Skeletal muscle tissue (tissue), 3 donors: ENCODE measurements at regions not wholly inside any gene's neighbourhood (a gene's known extent, or its start where the extent isn't known, plus 50 kb on each side); places are given as distances from the start of the nearest gene placed in this dataset.

ENCODE experiments used
- H3K27ac ChIP-seq: one replicate; pipeline ENCODE4 v1.7.0; 2013; ENCODE audit warnings: mild to moderate bottlenecking, low read depth, low read length, inconsistent platforms
- H3K27me3 ChIP-seq, 3 donors: one replicate each; pipeline ENCODE4 v1.7.0; 2013; ENCODE audit warnings: low read length in 3 of 3; ENCODE audit not compliant: control insufficient read depth in 3 of 3, insufficient read depth in 3 of 3
- H3K36me3 ChIP-seq, 3 donors: one replicate each; pipeline ENCODE4 v1.7.0; 2013; ENCODE audit warnings: low read length in 3 of 3; ENCODE audit not compliant: control insufficient read depth in 3 of 3, insufficient read depth in 3 of 3
- H3K4me1 ChIP-seq, 3 donors: one replicate each; pipeline ENCODE4 v1.7.0; 2013; ENCODE audit warnings: low read length in 3 of 3, mild to moderate bottlenecking in 3 of 3; ENCODE audit not compliant: control insufficient read depth in 3 of 3, insufficient read depth in 3 of 3
- H3K4me3 ChIP-seq, 3 donors: one replicate each; pipeline ENCODE4 v1.7.0; 2013; ENCODE audit warnings: low read length in 3 of 3
- H3K9ac ChIP-seq, 3 donors: one replicate each; pipeline ENCODE4 v1.7.0; 2013; ENCODE audit warnings: low read length in 3 of 3, mild to moderate bottlenecking in 3 of 3, moderate library complexity in 2 of 3, low read depth in 1 of 3
- H3K9me3 ChIP-seq, 3 donors: one replicate each; pipeline ENCODE4 v1.7.0; 2013; ENCODE audit warnings: low read length in 3 of 3; ENCODE audit not compliant: control insufficient read depth in 3 of 3
- donor health status: Osteomylitis.

DNA sequence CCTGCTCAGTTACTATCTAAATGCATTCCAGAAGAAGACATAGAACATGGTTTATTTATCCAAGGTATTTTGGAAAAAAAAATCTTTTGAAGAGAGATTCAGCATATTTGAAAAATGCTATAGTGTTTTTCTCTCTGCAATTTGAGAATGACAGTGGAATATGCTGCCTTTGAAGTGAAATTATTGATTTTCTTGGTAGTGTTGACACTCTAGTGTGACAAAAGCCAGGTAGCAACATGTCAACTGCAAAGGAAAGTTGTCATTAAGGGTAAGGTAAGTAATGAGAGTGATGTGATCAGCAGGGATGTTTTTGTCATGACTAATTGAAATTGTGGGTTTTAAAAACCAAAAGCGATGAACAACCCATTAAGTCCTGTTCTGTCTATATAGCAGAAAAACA is 1387.1 kb upstream of the TMEFF2 start:
- Histone ChIP-seq H3K4me1 (no peaks in the 10 kb centered on the region), H3K27me3 (no peaks in the 10 kb centered on the region), H3K4me3 (no peak overlapping the region), H3K9me3 (no peaks in the 10 kb centered on the region), H3K36me3 (no peaks in the 10 kb centered on the region), H3K27ac (no peak overlapping the region), H3K9ac (no peak overlapping the region)

DNA sequence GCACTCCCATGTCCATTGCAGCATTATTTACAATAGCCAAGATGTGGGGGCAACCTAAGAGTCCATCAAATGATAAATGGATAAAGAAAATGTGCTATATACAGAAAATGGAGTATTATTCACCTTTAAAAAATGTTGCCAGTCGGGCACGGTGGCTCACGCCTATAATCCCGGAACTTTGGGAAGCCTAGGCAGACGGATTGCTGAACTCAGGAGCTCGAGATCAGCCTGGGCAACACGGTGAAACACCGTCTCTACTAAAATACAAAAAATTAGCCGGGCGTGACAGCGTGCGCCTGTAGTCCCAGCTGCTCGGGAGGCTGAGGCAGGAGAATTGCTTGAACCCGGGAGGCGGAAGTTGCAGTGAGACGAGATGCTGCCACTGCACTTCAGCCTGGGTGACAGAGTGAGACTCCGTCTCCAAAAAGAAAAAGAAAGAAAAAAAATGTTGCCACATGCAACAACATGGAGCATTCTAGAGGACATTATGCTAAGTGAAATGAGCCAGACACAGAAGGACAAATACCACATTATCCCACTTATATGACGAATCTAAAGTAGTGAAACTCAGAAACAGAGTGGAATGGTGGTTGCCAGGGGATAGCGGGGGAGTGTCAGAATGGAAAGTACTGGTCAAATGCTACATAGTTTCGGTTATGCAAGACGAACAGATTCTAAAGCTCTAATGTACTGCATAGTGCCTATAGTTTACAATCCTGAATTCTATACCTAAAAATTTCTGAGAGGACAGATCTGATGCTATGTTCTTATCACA is 1385.6 kb upstream of the TMEFF2 start:
- H3K36me3 ChIP-seq = no peaks in the 10 kb centered on the region
- H3K27ac ChIP-seq = no peak overlapping the region
- H3K4me3 ChIP-seq = no peak overlapping the region
- no peak overlapping the region for H3K9ac ChIP-seq
- no peaks in the 10 kb centered on the region for H3K9me3 ChIP-seq
- no peaks in the 10 kb centered on the region for H3K4me1 ChIP-seq
- no peaks in the 10 kb centered on the region for H3K27me3 ChIP-seq

DNA sequence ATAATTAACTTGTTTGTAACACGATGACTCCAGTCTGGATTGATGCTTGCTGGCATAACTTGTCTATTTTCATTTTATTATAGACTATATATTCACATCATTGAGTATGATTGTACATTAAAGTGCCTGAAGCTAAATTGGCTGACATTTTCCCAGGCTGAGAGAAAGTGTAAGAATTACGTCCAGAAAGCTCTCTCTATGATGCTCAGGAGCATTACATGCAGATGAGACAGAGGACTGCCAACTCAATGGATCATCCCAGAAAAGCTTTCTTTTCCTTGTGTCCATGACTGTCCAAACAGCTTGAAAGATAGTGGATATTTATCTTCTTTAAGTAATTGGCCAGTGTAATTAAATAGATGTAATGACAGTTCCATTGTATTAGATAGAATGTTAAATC is 1372.2 kb upstream of the TMEFF2 start:
- H3K36me3 ChIP-seq = no peaks in the 10 kb centered on the region
- no peak overlapping the region for H3K27ac ChIP-seq
- H3K4me3 ChIP-seq = no peak overlapping the region
- H3K27me3 ChIP-seq = no peaks in the 10 kb centered on the region
- no peak overlapping the region for H3K9ac ChIP-seq
- H3K4me1 ChIP-seq = no peaks in the 10 kb centered on the region
- no peaks in the 10 kb centered on the region for H3K9me3 ChIP-seq

DNA sequence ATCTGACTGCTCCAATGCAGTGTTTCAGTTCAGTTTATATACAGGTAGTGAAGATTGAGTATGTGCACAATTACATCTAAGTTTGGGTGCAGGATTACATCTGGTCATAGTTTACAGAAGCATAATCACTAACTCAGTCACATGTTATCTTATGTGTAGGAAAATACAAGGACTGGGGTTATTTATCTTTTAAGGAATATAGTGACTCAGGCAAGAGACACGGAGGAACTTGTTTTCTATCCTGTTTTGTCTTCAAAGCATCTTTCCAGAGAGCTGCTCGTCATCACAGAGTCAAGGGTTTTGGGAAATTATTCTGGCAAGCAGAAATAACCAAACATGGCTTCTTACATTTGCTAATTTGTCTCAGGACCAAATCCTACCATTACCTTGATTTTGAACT is 1371.5 kb upstream of the TMEFF2 start:
- no peaks in the 10 kb centered on the region for H3K9me3 ChIP-seq
- no peak overlapping the region for H3K27ac ChIP-seq
- no peaks in the 10 kb centered on the region for H3K36me3 ChIP-seq
- no peaks in the 10 kb centered on the region for H3K4me1 ChIP-seq
- H3K27me3 ChIP-seq = no peaks in the 10 kb centered on the region
- no peak overlapping the region for H3K4me3 ChIP-seq
- no peak overlapping the region for H3K9ac ChIP-seq

DNA sequence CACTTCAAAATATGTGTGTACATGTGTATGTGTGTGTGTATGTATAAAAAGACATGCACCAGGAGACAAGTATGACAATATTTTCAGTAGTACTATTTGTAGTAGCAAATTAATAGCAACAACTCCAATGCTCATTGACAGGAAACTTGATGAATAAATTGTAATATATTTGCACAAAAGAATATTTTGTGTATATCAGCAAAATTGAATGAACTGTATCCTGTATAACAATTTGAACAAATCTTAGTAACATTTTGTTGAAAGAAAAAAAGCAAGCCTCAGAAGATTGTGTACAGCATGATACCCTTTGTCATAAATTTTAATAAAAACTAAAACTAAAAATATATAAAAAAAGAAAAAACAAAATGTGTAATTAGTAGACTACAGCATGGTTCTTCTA is 1367.3 kb upstream of the TMEFF2 start:
- Histone ChIP-seq H3K27me3 (no peaks in the 10 kb centered on the region), H3K36me3 (no peaks in the 10 kb centered on the region), H3K9ac (no peak overlapping the region), H3K4me1 (no peaks in the 10 kb centered on the region), H3K9me3 (no peaks in the 10 kb centered on the region), H3K4me3 (no peak overlapping the region), H3K27ac (no peak overlapping the region)

DNA sequence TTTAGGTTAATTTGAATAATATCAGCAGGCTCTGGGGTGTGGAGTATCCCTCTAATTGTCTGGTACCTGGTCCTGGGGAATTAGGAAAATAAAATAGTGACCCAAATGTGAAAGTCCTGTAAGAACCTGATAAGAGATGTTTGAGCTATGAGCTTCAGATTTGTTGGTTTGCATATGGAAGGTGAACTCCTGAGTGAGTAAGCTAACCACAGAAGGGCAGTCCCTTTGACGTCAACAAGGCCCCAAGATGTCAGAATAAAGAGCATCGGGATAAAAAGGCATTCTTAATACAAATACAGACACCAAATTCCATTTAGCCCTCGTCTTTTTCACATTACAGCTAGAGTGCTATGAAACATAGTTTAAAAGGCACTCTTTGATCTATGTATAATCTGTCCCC is 1366.3 kb upstream of the TMEFF2 start:
- no peak overlapping the region for H3K27ac ChIP-seq
- no peak overlapping the region for H3K4me3 ChIP-seq
- no peaks in the 10 kb centered on the region for H3K4me1 ChIP-seq
- H3K9me3 ChIP-seq = no peaks in the 10 kb centered on the region
- H3K36me3 ChIP-seq = no peaks in the 10 kb centered on the region
- H3K27me3 ChIP-seq = no peaks in the 10 kb centered on the region
- H3K9ac ChIP-seq = no peak overlapping the region

DNA sequence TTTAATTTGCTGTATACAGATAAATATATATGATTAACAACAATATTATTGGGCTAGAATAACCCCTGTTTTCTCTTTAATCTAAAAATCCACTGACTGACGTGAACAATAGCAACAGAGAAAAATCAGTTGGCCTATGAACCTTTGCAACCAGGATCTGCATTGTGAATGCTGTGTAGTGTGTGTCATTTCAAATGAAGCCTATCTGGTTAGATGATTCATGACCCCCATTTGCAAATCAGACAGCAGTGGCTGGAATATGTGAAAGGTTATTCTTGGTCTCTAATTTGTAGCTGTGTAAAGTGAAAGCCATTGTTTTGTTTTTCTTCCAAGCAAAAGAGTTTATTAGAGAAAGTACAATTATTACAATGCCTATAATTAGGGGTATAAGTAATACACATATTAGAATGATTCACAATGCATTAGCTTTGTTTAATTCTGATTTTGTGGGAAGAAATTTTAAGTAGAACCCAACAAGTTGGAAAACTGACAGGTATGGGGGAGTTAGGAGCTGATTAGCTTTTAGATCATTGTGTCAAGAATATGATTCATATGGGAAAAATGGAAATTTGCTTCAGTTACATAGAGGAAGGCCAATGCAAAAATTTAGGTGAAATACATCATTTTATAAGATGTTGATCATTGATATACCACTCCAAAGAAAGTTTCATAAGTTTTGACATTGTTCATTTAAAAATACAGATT is 1362.2 kb upstream of the TMEFF2 start:
- Histone ChIP-seq H3K4me1 (no peaks in the 10 kb centered on the region), H3K36me3 (no peaks in the 10 kb centered on the region), H3K27ac (no peak overlapping the region), H3K4me3 (no peak overlapping the region), H3K9me3 (peaks cover 0 to 2% (median 0%) of the 10 kb centered on the region in 3 donors), H3K27me3 (no peaks in the 10 kb centered on the region), H3K9ac (no peak overlapping the region)

DNA sequence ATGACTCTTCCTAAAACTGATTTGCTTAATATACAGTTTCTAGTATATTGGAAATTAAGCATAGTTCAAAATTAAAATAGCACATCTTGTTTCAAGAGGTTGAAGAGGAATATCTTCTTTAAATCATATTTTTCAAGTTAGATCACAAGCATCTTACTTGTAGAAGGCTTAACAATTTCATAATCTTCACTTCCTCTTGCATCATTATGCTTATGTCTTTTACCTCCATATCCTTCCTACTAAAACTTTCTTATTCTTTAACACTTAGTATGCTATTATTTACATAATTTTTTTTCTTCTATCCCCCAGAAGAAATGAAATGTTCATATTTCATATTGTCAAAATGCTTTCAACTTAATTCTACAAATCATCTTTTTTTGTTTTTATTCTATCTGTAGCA is 1354.9 kb upstream of the TMEFF2 start:
- H3K9me3 ChIP-seq = peaks cover 0 to 2% (median 0%) of the 10 kb centered on the region in 3 donors
- H3K9ac ChIP-seq = no peak overlapping the region
- no peak overlapping the region for H3K27ac ChIP-seq
- no peaks in the 10 kb centered on the region for H3K27me3 ChIP-seq
- H3K4me3 ChIP-seq = no peak overlapping the region
- H3K36me3 ChIP-seq = no peaks in the 10 kb centered on the region
- H3K4me1 ChIP-seq = no peaks in the 10 kb centered on the region

DNA sequence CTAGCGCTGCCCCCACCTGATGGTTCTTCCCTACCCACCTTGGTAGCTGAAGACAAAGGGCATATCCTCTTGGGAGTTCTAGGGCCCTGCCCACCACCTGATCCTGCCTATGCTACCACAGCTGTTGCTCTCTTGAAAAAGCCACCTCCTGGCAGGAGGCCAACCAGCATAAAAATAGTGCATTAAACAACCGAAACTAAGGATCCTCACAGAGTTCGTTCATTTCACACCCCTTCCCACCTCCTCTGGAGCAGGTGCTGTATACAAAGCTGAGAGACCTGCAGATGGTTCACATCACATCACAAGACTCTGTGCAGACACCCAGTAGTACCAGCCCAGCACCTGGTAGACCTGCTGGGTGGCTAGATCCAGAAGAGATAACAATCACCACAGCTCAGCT is 1348.0 kb upstream of the TMEFF2 start:
- Histone ChIP-seq H3K4me1 (no peaks in the 10 kb centered on the region), H3K4me3 (no peak overlapping the region), H3K36me3 (no peaks in the 10 kb centered on the region), H3K27ac (no peak overlapping the region), H3K9me3 (no peaks in the 10 kb centered on the region), H3K9ac (no peak overlapping the region), H3K27me3 (no peaks in the 10 kb centered on the region)

DNA sequence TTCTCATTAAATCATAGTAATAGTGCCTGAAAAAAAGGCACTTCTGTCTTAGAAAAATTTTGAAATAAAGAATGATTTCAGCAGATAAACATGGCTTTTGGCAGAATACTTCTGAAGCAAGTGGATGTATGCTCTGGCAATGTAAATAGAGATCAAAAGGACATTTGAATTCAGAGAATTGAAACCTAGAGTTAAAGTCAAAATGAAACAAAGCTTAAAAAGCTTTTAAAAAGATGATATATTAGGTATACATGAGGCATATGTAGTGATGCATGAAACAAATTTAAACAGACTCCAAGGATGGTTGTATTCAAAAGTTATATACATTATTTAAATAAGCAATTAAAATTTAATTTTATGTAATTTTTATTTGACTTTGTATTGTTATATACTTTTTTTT is 1344.5 kb upstream of the TMEFF2 start:
- Histone ChIP-seq H3K9me3 (no peaks in the 10 kb centered on the region), H3K4me1 (no peaks in the 10 kb centered on the region), H3K27me3 (no peaks in the 10 kb centered on the region)

More for the DNA sequence above, 1344.5 kb upstream of the TMEFF2 start:
- no peaks in the 10 kb centered on the region for H3K36me3 ChIP-seq
- no peak overlapping the region for H3K9ac ChIP-seq
- no peak overlapping the region for H3K27ac ChIP-seq
- no peak overlapping the region for H3K4me3 ChIP-seq
